Activated CD4-positive, alpha-beta T cell treated with anti-CD3 and anti-CD28 coated beads, Interleukin-2, Interleukin-6, amounts not matched to agents 100 ng/mL and 50 ng/mL, durations not matched to agents 16 hours and 8 hours (primary cell): ENCODE measurements at regions not wholly inside any gene's neighbourhood (a gene's known extent, or its start where the extent isn't known, plus 50 kb on each side); places are given as distances from the start of the nearest gene placed in this dataset.
A peak's percentile ranks its signal among the peaks of the same experiment; 100 is the strongest.
"Not testable (repeated sequence)": the region's sequence is repeated elsewhere in the genome, so short reads cannot be mapped to it uniquely, and the experiment has no call there.

Experiments used
- DNase-seq: peaks from one replicate; pipeline ENCODE4 v3.0.0-alpha.2; 2020

DNA sequence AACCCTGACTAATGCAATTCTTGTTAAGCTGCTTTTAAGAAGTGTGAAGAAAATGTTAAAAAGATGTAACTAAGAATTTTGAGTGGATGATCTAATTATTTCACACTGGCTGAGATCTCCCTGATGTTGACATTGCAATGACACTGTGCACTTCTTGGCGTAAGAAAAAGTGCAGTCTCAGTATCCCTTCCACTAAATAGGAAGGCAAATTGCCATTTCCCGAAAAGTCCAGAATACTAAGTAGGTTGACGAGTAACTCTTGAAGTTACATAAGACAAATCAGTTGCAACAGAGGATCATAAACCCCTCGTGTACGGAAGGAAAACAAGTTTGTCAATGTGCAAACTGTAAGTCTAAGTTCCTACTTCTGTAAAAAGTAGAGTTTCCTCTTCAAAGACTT, 189.9 kb downstream of the LMLN start:
- not testable (repeated sequence) for DNase-seq

DNA sequence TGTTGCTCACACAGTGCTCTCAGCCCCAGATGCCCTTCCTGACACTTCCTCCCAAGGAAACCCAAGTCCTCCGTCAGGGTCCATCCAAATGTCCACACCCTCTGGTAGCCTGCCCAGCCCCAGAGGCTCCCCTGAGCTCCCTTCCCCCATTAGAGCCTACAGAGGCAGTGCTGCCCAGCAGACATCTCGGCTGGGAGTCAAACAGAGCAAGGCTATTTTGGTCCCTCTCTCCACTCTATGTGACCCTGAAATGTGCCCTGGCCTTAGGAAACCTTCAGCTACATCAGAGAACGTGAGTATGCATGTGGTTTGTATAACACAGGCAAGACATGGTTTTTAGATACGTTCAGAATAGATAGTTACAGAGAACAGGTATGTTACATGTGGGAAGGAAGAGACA, 191.8 kb downstream of the LMLN start:
- DNase-seq: not testable (repeated sequence)

DNA sequence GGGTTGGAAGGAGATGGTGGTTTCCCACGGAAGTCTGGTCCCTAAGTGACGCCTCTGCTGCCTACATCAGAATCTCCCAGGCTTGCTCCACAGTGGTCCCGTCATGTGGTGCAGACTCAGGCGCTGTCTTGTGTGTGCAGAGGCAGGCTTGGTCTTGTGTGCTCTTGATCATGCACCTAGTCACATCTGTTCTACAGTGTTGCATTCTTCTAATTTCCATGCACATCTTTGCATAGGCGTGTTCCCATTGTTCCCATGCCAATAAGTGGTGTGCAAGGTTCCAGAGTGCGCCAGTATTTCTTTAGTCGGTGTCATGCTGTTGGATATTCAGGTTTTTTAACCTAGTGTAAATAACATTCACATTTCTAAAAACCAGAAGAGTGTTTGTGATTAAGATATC, 195.8 kb downstream of the LMLN start:
- DNase-seq: not testable (repeated sequence)

DNA sequence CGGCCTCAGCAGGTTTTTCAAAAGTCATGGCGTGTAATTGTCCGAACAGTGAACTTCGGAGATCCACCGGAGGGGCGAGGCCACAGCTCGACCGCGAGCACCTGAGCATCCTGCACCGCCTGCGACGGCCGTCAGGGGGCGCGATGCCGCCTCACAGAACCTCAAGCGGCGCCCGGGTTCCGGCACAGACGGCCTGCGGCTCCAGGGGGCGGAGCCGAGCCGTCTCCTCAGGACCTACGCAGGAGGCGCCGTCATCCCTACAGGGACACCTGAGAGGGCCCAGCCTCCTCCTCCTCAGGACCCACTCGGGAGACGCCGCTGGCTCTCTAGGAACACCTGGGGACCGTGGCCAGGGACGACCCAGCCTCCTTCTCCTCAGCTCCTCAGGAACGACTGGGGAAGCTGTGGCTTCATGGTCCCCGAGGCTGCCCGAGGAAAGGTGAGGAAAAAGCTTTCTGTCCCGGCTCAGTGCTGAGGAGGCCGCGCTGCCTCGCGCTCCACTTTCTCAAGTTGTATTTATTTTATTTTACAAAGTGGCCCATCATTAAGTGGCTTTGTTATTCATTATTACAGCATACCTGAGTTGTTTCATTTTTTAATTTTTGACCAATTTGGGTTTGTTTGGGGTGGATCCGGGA, 197.3 kb downstream of the LMLN start:
- DNase-seq: not testable (repeated sequence)

DNA sequence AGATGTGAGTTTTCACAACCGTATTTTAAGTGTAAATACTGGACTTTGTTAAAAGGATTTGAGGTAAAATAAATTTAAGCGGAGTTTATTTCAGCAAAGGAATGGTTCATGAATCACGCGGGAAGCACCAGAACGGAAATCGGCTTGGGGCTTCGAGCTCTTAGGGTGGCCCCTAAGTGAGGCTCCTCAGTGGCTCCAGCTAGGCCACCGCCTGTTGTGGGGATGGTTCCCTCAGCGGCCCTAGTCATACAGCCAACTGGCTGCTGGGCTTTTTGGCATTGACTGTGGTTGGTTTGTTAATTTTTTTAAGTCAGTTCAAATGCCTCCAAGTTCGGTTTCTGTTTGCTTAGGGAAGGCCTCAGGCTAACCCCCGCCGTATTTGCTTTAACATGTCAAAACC, 198.0 kb downstream of the LMLN start:
- DNase-seq: not testable (repeated sequence)

DNA sequence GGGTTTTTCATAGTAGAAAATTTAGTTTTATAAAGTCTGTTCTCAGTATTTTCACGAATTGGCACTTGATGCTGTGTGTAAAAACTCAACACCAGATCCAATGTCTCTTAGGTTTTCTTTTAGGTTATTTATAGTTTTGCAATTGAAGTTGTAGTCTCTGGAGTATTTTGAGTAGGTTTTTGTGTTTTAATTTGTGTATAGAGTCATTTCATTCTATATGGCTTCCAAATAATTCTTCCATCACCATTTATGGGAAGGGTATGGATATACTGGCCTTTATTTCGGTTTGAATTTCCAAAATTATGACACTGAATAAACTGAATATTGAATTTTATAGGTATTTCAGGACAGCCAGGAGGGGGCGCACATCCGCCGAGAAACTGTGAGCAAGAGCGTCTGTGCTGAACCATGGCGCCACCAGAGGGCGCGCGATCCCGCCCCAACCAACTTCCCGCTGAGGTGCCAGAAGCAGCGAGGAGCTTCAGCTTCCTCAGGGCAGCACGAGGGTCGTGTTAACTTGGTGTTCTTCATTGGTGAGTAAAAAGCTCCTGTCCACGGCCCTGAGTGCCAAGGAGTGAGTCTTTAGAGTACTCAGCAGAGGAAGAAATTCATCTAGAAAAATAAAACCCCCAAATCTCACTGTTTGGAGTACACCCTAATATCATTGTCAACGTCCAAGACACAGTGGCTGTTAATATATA, 207.5 kb downstream of the LMLN start:
- peak; percentile 78 for DNase-seq

DNA sequence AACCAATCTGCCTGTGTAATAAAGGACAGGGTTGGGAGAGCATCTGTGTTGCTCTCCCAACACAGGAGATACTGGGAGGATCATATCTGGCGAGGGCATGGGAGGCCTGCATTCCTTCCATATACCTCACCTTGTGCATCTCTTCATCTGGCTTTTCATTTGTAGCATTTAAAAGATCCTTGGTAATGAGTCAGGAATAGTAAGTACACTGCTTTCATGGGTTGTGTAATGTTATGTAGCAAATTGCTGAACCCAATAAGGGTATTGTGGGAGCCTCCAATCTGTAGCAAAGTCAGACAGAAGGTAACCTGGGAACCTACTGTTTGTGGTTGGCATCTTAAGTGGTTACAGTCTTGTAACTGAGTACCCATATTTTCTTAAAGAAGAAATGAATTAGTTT, 210.8 kb downstream of the LMLN start:
- DNase-seq: not testable (repeated sequence)

DNA sequence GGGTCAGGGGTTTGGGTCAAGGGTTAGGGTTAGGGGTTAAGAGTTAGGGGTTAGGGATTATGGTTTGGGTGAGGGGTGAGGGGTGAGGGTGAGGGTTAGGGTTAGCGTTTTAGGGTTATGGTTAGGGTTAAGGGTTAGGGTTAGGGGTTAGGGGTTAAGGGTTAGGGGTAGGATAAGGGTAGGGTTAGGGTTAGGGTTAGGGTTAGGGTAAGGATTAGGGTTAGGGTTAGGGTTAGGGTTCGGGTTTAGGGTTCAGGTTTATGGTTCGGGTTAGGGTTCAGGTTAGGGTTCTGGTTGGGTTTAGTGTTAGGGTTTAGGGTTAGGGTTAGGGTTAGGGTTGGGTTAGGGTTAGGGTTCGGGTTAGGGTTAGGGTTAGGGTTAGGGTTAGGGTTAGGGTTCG, 213.1 kb downstream of the LMLN start:
- not testable (repeated sequence) for DNase-seq

DNA sequence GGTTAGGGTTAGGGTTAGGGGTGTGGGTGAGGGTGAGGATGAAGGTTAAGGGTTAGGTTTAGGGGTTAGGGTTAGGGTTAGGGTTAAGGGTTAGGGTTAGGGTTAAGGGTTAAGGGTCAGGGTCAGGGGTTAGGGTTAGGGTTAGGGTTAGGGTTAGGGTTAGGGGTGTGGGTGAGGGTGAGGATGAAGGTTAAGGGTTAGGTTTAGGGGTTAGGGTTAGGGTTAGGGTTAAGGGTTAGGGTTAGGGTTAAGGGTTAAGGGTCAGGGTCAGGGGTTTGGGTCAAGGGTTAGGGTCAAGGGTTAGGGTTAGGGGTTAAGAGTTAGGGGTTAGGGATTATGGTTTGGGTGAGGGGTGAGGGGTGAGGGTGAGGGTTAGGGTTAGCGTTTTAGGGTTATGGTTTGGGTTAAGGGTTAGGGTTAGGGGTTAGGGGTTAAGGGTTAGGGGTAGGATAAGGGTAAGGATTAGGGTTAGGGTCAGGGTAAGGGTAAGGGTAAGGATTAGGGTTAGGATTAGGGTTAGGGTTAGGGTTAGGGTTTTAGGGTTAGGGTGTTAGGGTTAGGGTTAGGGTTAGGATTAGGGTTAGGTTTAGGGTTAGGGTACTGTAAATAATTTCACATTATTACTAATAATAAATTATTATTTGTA, 214.0 kb downstream of the LMLN start:
- DNase-seq: not testable (repeated sequence)
